ENCODE measurements at regions not wholly inside any gene's neighbourhood (a gene's known extent, or its start where the extent isn't known, plus 50 kb on each side); places are given as distances from the start of the nearest gene placed in this dataset.

DNA sequence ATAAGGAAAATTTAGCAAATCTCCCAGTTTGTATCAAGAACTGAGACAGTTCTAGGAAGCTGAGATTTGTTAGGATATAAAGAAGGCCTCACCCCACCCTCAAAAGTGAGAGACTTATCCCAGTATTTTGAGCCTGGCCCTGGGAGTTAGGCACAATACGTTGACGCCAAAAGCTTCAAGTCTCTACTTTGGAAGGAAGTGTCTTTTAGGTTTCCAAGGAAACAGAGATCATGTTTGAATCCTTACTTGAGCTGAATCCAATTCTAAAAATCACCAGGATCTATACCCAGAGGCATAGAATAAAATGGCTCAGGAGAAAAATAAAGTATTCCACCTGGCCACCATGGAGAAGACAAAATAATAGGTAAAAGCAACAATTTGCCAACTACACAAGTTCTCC, 115.9 kb upstream of the NRG3 start:
- TF ChIP-seq, protein P1, sequence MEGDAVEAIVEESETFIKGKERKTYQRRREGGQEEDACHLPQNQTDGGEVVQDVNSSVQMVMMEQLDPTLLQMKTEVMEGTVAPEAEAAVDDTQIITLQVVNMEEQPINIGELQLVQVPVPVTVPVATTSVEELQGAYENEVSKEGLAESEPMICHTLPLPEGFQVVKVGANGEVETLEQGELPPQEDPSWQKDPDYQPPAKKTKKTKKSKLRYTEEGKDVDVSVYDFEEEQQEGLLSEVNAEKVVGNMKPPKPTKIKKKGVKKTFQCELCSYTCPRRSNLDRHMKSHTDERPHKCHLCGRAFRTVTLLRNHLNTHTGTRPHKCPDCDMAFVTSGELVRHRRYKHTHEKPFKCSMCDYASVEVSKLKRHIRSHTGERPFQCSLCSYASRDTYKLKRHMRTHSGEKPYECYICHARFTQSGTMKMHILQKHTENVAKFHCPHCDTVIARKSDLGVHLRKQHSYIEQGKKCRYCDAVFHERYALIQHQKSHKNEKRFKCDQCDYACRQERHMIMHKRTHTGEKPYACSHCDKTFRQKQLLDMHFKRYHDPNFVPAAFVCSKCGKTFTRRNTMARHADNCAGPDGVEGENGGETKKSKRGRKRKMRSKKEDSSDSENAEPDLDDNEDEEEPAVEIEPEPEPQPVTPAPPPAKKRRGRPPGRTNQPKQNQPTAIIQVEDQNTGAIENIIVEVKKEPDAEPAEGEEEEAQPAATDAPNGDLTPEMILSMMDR (IDR thresholded peaks at IDR 0.05): no peak
- no peak for TF ChIP-seq EP300 (IDR thresholded peaks at IDR 0.05)
